Ecto neural progenitor cell (in vitro differentiated cells): ENCODE measurements at regions not wholly inside any gene's neighbourhood (a gene's known extent, or its start where the extent isn't known, plus 50 kb on each side); places are given as distances from the start of the nearest gene placed in this dataset.
A peak's percentile ranks its signal among the peaks of the same experiment; 100 is the strongest.
"Not testable (repeated sequence)": the region's sequence is repeated elsewhere in the genome, so short reads cannot be mapped to it uniquely, and the experiment has no call there.

Experiments used
- DNase-seq: peaks from one replicate; pipeline ENCODE4 v3.0.0-alpha.2; 2018; ENCODE audit warnings: low spot score

DNA sequence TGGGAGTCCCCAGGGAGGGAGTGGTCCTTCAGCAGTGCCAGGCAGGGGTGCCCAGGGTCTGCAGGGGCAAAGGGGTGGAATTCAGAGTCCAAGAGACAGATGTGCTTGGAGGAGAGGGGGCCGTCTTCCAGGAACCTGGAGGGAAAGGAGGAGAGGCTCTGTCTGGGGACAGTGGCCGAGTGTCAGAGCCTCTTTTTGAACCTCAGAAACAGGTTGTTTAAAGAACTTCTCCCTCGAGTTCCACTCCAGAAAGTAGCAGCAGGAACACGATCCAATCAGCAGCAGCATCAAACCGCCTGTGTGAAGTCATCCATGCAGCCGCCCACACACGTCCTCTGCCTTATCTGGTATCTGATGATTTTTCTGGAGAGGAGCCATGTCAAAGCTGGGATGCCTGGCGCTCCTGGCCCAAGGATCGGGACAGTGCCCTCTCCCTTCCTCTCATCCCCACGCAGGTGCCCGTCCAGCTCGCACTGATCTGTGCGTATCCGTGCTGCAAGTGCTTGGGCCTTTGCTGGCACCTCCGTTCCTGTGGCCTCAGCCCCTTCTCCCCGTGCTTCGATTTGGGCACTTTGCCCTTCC, 205.1 kb downstream of the NDUFA10 start:
- peak; percentile 40 for DNase-seq

DNA sequence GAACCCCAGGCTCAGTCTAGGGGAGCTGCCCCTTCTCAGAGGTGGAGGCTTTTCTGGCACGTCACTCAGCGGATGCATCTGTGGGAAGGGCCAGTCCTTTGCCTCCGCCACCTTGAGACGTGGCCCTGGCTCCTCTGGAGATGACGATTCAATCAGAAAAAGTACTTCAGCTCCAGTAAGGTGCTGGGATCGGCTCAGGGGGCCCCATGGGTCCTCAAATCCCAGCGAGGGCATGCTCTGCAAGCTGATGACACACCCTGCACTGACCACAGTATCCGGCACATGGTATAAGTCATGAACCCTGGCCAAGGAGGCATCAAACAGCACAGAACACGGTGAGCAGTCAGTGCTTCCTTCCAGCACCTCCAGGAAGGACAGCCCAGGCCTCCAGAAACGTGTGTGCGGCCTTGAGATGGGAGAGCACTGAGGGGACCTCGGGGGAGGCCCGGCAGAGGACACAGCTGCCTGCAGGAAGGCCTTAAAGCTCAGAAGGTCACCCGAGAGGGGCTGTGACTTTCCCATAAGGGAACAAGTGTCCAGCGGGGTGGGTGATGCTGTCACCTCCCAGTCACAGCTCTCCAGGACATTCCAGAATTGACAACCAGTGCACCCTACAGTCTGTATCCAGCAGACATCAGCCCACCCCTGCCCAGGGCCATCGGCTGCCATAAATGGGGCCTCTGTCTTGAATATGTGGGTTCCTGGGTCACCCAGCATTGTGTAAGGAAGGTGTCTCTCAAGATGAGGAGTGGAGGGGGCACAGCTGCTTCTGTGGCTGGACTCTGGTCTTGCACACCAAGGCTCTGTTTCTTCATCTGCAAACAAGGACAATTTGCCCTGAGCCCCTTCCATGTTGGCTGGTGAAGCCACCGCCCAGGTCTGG, 205.8 kb downstream of the NDUFA10 start:
- DNase-seq = peak; percentile 34

- peak; percentile 30 for DNase-seq
Measured at GRCh38 chr2:239818531-239819011, 206.6 kb downstream of the NDUFA10 start.

GRCh38 chr2:239818086-239818485, 207.1 kb downstream of the NDUFA10 start:
- DNase-seq = no peak

- not testable (repeated sequence) for DNase-seq
Measured at GRCh38 chr2:239817468-239818031, 207.6 kb downstream of the NDUFA10 start.

DNA sequence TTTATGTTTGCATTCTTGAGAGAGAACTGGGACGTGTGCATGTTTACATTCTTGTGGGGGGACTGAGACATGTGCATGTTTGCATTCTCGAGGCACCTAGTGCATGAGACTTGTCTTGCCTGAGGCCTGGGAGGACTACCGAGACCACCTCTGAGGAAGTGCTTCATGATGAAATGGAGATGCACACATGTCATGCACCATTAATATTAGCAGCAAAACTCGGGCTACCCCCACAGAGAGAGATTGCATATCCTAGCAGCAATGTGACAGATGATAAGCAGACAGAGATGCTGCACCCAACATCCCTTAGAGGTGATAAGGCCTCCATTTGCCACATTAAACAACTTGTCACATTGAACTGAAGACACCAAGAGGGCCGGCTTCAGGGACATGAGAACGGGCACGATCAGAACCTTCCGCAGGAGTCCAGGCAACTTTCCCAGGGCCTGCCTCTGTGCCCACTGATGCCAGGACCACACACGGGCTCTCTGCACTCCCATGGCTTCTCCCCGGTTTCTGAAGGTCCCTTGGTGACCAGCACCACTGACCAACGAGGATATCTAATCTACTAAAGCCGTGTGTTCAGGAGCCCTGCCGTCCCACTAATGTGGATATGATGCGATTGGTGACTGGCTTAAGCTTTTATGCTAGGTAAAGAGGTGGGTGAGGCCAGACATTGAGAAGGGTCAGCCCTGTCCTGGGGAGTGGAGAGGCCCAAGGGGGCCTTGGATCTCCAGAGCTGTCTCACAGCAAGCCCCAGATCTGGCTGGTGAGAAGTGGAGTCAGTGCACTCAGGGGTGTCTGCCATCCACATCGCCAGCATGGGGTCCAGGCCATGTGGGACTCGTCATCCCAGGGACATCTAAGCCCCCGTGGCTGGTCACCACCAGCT, 208.3 kb downstream of the NDUFA10 start:
- no peak for DNase-seq

- DNase-seq = no peak
Measured at GRCh38 chr2:239815671-239816070, 209.5 kb downstream of the NDUFA10 start.

GRCh38 chr2:239814861-239815601, 210.1 kb downstream of the NDUFA10 start:
- no peak for DNase-seq

DNA sequence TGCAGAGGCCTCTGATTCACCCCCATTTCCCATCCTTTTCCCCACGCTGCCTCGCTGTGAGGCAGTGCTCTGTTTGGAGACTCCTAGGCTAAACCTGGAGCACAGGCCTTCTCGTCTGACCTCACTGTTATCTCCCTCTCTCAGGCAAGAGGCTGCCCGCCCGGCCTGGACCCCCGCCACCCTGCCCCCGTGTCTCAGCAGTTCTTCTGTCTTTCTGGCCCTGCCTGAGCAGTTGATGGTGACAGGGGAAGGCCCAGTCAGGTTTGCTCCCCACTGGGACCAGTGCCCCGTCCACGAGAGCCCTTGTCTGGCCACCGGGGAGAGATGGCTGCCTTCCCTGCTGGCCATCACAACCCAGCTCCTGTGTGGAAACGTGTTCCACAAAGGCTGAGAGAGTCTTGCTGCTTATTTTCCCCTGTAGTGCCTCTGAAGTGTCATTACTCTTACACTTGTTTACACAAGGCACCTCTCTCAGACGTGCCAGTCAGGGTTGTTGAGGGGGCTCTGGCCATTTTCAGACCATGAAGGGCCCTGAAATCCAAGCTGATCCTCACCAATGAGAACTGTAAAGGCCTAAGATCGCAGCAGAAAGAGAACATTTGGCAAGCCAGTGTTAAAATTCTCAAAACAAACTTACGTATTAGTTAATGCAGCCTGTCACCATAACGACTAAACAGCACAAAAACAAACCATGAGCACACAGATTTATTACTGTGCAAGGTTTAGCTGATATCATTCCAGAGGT, 210.9 kb downstream of the NDUFA10 start:
- DNase-seq = no peak

DNA sequence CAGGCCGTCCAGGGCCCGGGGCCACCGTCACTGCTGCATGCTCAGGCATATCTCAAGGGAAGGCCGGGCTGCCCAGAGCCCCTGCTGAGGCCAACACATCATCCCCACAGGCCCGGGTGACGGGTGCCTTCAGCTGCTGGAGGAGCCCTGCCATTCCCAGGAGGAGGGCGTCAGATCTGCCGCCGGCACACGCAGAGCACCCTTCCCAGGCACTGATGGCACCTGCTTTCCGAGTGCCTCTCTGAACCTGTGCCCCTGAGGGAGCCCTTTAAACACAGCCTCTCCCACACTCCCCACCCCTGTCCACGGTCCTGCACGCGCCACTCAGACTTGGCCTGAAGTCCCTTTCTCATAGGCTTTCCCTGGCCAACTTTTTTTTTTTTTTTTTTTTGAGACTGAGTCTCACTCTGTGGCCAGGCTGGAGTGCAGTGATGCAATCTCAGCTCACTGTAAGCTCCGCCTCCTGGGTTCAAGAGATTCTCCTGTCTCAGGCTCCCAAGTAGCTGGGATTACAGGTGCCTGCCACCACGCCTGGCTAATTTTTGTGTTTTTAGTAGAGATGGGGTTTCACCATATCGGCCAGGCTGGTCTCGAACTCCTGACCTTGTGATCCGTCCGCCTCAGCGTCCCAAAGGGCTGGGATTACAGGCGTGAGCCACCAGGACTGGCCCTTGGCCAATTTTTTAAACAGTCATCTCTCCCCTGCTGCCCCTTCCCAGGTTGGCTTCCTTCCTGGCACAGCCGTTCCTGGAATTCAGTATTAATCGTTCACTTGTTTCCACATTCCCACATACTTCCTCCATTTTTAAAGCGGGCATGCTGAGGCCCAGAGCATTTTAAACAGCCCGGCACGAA, 211.7 kb downstream of the NDUFA10 start:
- no peak for DNase-seq

DNA sequence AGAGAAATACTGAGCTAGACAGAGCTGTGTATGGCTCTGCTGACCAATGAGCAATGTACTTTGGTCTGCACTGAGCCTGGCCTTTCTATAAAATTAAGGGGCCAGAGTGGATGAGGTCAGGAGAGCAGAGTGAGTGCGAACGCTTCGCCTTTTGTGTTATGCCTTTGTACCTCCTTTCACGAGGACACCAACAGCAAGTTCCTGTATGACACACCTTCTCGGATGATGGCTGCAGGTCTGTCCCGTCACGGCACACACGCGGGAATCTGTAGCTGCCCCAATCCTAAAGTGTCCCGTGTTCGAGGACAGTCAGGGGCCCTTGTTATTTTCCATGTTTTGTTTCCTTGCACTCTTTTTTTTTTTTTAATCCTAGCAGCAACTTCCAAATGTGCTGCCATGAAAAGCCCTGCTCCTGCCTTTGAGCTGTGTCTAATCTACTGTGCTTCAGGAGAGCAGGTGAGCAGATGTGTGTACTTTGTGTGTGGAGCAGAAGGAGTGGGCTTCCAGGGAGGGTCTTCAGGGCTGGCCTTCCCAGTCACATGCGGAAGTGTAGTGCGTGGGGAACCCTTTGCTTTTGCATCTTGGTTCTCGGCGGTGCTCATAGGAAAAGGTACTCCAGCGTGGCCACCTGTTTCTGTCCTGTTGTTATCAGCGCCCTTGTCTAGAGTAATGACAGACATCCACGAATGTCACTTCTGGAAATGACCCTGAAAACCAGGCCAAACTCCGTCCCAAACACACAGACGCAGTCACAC, 213.2 kb downstream of the NDUFA10 start:
- DNase-seq = no peak

GRCh38 chr2:239811111-239811781, 213.9 kb downstream of the NDUFA10 start:
- DNase-seq = no peak

GRCh38 chr2:239809391-239809790, 215.8 kb downstream of the NDUFA10 start:
- DNase-seq = peak; percentile 35

DNA sequence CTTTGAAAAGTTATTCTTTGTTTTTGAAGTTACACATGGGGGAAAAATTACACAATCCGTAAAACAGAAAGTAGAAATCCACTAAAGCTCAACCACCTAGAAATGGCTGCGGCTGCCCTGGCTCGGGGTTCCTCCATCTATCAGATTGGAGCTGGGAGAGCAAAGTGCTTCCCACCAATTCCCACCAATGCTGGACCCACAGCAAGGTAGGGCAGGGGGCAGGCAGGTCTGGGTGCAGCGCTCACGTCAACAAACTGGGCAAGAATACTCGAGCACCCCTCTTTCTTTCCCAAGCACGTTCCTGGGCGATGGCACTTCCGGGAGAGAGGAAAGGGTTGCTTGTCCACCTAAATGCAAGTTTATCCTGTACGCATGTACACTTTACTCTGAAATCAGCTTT, 217.6 kb downstream of the NDUFA10 start:
- DNase-seq = peak; percentile 27

DNA sequence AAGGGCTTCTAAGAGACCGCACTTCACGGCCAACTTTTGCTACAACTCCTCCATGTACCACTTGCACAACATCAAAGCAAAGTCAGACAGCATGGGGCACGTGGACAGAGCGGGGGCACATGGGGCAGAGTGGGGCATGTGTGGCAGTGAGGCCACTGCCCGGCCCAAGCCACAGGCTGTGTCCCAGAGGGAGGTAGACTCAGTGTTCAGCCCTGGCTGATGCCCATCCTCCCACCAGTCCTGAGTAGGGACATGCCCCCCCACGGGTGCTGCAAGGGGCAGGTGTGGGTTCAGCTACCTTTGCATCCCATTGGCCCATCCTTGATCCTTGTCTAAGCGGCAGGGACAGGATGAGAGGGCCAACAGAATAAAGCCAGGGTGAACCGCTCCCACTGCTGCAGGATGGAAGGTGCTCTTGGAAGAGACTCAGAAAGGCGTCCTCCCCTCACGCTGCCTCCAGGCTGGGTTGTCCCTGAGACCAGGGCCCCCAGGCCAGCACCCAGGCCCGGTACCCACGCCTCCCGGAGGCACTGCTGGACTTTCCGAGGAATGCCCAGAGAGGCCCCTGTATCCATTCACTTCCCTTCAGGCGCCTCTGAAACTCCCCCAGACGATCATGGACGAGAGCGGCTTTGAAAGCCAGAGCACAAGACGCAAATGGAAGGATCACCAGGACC, 218.2 kb downstream of the NDUFA10 start:
- peak; percentile 36 for DNase-seq

DNA sequence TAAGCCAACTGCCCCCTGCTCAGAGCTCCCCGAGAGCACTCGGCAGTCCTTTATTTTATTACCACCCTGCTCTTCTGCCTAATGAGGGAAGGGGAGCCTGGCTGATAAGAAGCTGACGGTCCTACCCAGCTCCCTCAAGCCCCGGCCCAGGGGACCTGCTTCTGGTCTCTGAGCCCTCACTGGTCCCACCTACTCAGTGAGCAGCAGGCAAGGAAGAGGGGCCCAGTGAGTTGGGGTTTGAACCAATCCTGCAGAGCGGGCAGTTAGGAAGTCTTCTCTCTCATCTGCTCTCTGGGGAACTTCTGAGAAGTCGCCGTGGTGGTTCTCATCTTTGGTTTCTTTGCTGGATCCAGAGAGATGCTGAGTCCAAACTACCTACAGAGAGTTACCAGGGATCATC, 218.9 kb downstream of the NDUFA10 start:
- peak; percentile 38 for DNase-seq

GRCh38 chr2:239805414-239805813, 219.7 kb downstream of the NDUFA10 start:
- DNase-seq = peak; percentile 26

DNA sequence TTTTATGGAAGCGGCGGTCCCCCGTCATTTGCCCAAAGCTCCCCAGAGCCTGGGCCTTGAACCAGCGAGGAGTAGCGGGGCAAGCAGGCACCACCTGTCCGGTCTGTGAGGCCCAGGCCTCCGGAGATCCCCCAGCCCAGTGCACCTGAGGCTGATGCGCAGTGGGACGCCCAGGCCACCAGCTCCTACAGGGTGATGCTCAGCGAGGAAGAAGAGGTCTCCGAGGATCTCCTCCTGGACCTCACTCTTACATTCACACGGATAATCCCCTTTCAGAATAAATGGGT, 220.2 kb downstream of the NDUFA10 start:
- peak; percentile 39 for DNase-seq
